ENCODE measurements at regions not wholly inside any gene's neighbourhood (a gene's known extent, or its start where the extent isn't known, plus 50 kb on each side); places are given as distances from the start of the nearest gene placed in this dataset.

- no peaks in the 10 kb centered on the region for H3K27me3 ChIP-seq (ENCODE audit: control insufficient read depth in 3 of 3, insufficient read depth in 3 of 3, low read length in 2 of 3)
- no peaks in the 10 kb centered on the region for H3K36me3 ChIP-seq (ENCODE audit: control insufficient read depth in 4 of 4, insufficient read depth in 4 of 4, low read length in 4 of 4)
- ATAC-seq (ENCODE audit: insufficient read depth, low FRiP score) (no peak), DNase-seq (no peak)
- no peak for TF ChIP-seq CTCF (IDR thresholded peaks at IDR 0.05; ENCODE audit: control extremely low read depth, extremely low read depth)
- H3K4me3 ChIP-seq, result no peak overlapping the region
- H3K9ac ChIP-seq (ENCODE audit: insufficient read depth in 1 of 2, low read length in 2 of 2), result no peak overlapping the region
- WGBS, 2 donors, result 79 to 83% methylated on average over 10 of the region's 10 CpGs
- no peaks in the 10 kb centered on the region for H3K9me3 ChIP-seq (ENCODE audit: control insufficient read depth in 4 of 4, insufficient read depth in 3 of 4, low read length in 3 of 4)
- no peak overlapping the region for H3K27ac ChIP-seq (ENCODE audit: low read depth in 1 of 2, low read length in 1 of 2)
- peaks cover 0 to 10% (median 0%) of the 10 kb centered on the region in 5 donors for H3K4me1 ChIP-seq (ENCODE audit: control insufficient read depth in 5 of 5, insufficient read depth in 5 of 5, low read length in 5 of 5)
Measured at GRCh38 chr22:27336151-27337090, 465.1 kb downstream of the MN1 start.

GRCh38 chr22:27337676-27338075, 463.9 kb downstream of the MN1 start:
- H3K27me3 ChIP-seq (ENCODE audit: control insufficient read depth in 3 of 3, insufficient read depth in 3 of 3, low read length in 2 of 3), result no peaks in the 10 kb centered on the region
- no peak for DNase-seq
- no peak overlapping the region for H3K9ac ChIP-seq (ENCODE audit: insufficient read depth in 1 of 2, low read length in 2 of 2)
- no peaks in the 10 kb centered on the region for H3K4me1 ChIP-seq (ENCODE audit: control insufficient read depth in 5 of 5, insufficient read depth in 5 of 5, low read length in 5 of 5)
- H3K4me3 ChIP-seq, result no peak overlapping the region
- 93 to 95% methylated on average over 2 of the region's 2 CpGs for WGBS, 2 donors
- no peak overlapping the region for H3K27ac ChIP-seq (ENCODE audit: low read depth in 1 of 2, low read length in 1 of 2)
- H3K9me3 ChIP-seq (ENCODE audit: control insufficient read depth in 4 of 4, insufficient read depth in 3 of 4, low read length in 3 of 4), result peaks cover 0 to 3% (median 0%) of the 10 kb centered on the region in 4 donors
- ATAC-seq (ENCODE audit: insufficient read depth, low FRiP score), result no peak
- TF ChIP-seq CTCF (IDR thresholded peaks at IDR 0.05; ENCODE audit: control extremely low read depth, extremely low read depth), result no peak
- no peaks in the 10 kb centered on the region for H3K36me3 ChIP-seq (ENCODE audit: control insufficient read depth in 4 of 4, insufficient read depth in 4 of 4, low read length in 4 of 4)

GRCh38 chr22:27340047-27340446, 461.5 kb downstream of the MN1 start:
- ATAC-seq (ENCODE audit: insufficient read depth, low FRiP score), result no peak

More at GRCh38 chr22:27340047-27340446, 461.5 kb downstream of the MN1 start:
- TF ChIP-seq CTCF (IDR thresholded peaks at IDR 0.05; ENCODE audit: control extremely low read depth, extremely low read depth), result no peak
- no peak overlapping the region for H3K9ac ChIP-seq (ENCODE audit: insufficient read depth in 1 of 2, low read length in 2 of 2)
- H3K4me3 ChIP-seq, result no peak overlapping the region
- 89% methylated on average over 2 of the region's 2 CpGs for WGBS, 2 donors
- H3K9me3 ChIP-seq (ENCODE audit: control insufficient read depth in 4 of 4, insufficient read depth in 3 of 4, low read length in 3 of 4), result peaks cover 0 to 3% (median 0%) of the 10 kb centered on the region in 4 donors
- H3K4me1 ChIP-seq (ENCODE audit: control insufficient read depth in 5 of 5, insufficient read depth in 5 of 5, low read length in 5 of 5), result peaks cover 0 to 5% (median 0%) of the 10 kb centered on the region in 5 donors
- no peak overlapping the region for H3K27ac ChIP-seq (ENCODE audit: low read depth in 1 of 2, low read length in 1 of 2)
- no peaks in the 10 kb centered on the region for H3K27me3 ChIP-seq (ENCODE audit: control insufficient read depth in 3 of 3, insufficient read depth in 3 of 3, low read length in 2 of 3)
- DNase-seq, result no peak
- H3K36me3 ChIP-seq (ENCODE audit: control insufficient read depth in 4 of 4, insufficient read depth in 4 of 4, low read length in 4 of 4), result no peaks in the 10 kb centered on the region

Data from lung (tissue), 11 donors.